Left lung (tissue), 4 donors: ENCODE measurements at regions not wholly inside any gene's neighbourhood (a gene's known extent, or its start where the extent isn't known, plus 50 kb on each side); places are given as distances from the start of the nearest gene placed in this dataset.
"Not testable (repeated sequence)": the region's sequence is repeated elsewhere in the genome, so short reads cannot be mapped to it uniquely, and the experiment has no call there.

ENCODE experiments used
- ATAC-seq: fragments of 200-7000 bp; cut with Tn5 transposase; one replicate; pipeline ENCODE4 v1.9.1; 2020; ENCODE audit warnings: moderate library complexity
- DNase-seq, 4 donors: peaks; one replicate each; pipeline ENCODE4 v3.0.0-alpha.2; 2013 to 2020
- H3K27ac ChIP-seq, 2 donors: fragments of 200-600 bp; sonication (generic) in 1 of 2; one replicate each; pipeline versions ENCODE4 v1.5.0 to v1.8.0; 2020 to 2021
- H3K27me3 ChIP-seq, 2 donors: fragments of 200-600 bp; sonication (generic) in 1 of 2; one replicate each; pipeline versions ENCODE4 v1.5.0 to v1.8.0; 2020 to 2021
- H3K36me3 ChIP-seq, 2 donors: fragments of 200-600 bp; sonication (generic) in 1 of 2; one replicate each; pipeline versions ENCODE4 v1.5.0 to v1.8.0; 2020 to 2021
- H3K4me1 ChIP-seq, 2 donors: fragments of 200-600 bp; one replicate each; pipeline ENCODE4 v1.8.0; 2021
- H3K4me3 ChIP-seq, 2 donors: fragments of 200-600 bp; sonication (generic) in 1 of 2; one replicate each; pipeline versions ENCODE4 v1.5.0 to v1.8.0; 2020 to 2021; ENCODE audit warnings: mild to moderate bottlenecking in 1 of 2
- H3K9me3 ChIP-seq, 2 donors: fragments of 200-600 bp; sonication (generic) in 1 of 2; one replicate each; pipeline versions ENCODE4 v1.5.0 to v1.8.0; 2020 to 2021
- intact Hi-C, 2 donors: fragments of 100-400 bp; cut with DNase I; formaldehyde crosslinking; loops; one replicate each; pipeline versions ENCODE4 v1.11.2 to v1.14.2; 2022
- TF ChIP-seq, protein P1 (sequence below), 2 donors: fragments of 200-600 bp; sonication (generic) in 1 of 2; IDR thresholded peaks; one replicate each; pipeline versions ENCODE4 v1.5.0 to v1.8.0; 2021; ENCODE audit warnings: antibody characterized with exemption in 2 of 2
- donor health status: DM: no; HTN: yes; CAD: no.
- donor health status: DM: no; HTN: no; CAD: no.

DNA sequence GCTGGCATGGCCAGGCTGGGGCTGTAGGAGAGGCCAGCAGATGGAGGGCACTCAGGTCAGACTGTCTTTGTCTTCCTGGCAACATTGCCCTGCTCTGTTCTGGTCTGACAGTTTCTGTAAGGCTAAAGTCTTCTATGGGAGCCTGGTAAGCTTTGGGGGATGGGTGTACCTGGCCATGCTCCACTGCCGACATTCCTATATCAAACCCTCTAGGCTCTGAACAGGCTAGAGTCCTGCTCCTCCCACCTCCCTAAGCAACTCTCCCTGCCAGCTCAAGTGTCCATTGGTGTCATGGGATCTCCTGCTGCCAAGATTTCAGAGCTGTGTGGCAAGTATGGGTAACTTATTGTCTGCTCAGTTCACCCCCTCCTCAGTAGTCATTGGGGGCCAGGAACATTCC is 163.5 kb upstream of the UGT8 start:
- ATAC-seq (no peak), DNase-seq (no peak)
- no peak overlapping the region for H3K4me3 ChIP-seq
- no peaks in the 10 kb centered on the region for H3K36me3 ChIP-seq
- no peak overlapping the region for H3K27ac ChIP-seq
- no peaks in the 10 kb centered on the region for H3K27me3 ChIP-seq
- no peaks in the 10 kb centered on the region for H3K4me1 ChIP-seq
- intact Hi-C loops: no loop called here
- no peaks in the 10 kb centered on the region for H3K9me3 ChIP-seq
- TF ChIP-seq, protein P1, sequence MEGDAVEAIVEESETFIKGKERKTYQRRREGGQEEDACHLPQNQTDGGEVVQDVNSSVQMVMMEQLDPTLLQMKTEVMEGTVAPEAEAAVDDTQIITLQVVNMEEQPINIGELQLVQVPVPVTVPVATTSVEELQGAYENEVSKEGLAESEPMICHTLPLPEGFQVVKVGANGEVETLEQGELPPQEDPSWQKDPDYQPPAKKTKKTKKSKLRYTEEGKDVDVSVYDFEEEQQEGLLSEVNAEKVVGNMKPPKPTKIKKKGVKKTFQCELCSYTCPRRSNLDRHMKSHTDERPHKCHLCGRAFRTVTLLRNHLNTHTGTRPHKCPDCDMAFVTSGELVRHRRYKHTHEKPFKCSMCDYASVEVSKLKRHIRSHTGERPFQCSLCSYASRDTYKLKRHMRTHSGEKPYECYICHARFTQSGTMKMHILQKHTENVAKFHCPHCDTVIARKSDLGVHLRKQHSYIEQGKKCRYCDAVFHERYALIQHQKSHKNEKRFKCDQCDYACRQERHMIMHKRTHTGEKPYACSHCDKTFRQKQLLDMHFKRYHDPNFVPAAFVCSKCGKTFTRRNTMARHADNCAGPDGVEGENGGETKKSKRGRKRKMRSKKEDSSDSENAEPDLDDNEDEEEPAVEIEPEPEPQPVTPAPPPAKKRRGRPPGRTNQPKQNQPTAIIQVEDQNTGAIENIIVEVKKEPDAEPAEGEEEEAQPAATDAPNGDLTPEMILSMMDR (IDR thresholded peaks at IDR 0.05): no peak

DNA sequence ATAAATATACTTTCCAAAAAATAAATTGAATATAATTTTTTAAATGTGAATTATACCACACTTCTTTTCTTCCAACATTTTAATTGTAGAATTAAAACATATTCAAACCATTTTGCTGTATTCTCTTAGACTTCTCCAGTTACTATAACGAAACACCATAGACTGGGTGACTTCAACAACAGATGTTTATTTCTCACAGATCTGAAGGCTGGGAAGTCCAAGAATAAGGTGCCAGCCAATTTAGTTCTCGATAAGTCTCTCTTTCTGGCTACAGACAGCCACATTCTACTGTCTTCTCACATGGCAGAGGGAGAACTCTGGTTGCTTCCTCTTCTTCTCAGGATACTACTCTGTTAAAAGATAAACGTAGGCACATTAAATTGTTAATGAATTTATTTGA is 155.8 kb upstream of the UGT8 start:
- no peaks in the 10 kb centered on the region for H3K36me3 ChIP-seq
- DNase-seq (no peak), ATAC-seq (no peak)
- H3K4me3 ChIP-seq: no peak overlapping the region
- TF ChIP-seq, protein P1 (IDR thresholded peaks at IDR 0.05): no peak
- intact Hi-C loops: no loop called here
- H3K27me3 ChIP-seq: no peaks in the 10 kb centered on the region
- no peaks in the 10 kb centered on the region for H3K9me3 ChIP-seq
- no peaks in the 10 kb centered on the region for H3K4me1 ChIP-seq
- H3K27ac ChIP-seq: no peak overlapping the region

DNA sequence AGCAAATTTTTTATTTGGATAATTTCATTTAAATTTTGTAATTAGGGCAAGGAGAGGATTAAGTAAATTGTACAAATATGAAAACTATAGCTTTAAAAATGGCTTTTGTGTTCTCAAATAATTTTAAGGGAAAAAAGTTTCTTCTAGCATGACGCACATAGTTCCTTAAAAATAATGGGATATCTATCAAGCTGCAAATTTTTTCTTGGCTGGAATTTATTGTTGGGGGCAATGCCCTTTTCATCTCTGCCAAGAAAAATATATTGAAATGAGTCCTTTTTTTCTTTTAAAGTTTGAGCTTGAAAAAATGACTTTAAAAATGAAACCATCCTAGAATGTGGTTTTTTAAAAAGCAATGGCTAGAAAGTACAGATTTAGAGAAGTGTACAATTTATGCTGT is 154.4 kb upstream of the UGT8 start:
- H3K36me3 ChIP-seq: no peaks in the 10 kb centered on the region
- no peaks in the 10 kb centered on the region for H3K4me1 ChIP-seq
- TF ChIP-seq, protein P1 (IDR thresholded peaks at IDR 0.05): no peak
- intact Hi-C loops: no loop called here
- no peak overlapping the region for H3K4me3 ChIP-seq
- ATAC-seq (no peak), DNase-seq (no peak)
- H3K27me3 ChIP-seq: no peaks in the 10 kb centered on the region
- H3K9me3 ChIP-seq: no peaks in the 10 kb centered on the region
- no peak overlapping the region for H3K27ac ChIP-seq

- H3K9me3 ChIP-seq, ATAC-seq, intact Hi-C loops, H3K4me3 ChIP-seq, H3K4me1 ChIP-seq, DNase-seq, H3K27ac ChIP-seq, H3K27me3 ChIP-seq, H3K36me3 ChIP-seq: not testable (repeated sequence)
These were observed 150.6 kb upstream of the UGT8 start for GRCh38 chr4:114447963-114448516.

GRCh38 chr4:114458728-114459127 is 139.9 kb upstream of the UGT8 start:
- DNase-seq: no peak
- Histone ChIP-seq H3K4me3 (no peak overlapping the region), H3K36me3 (no peaks in the 10 kb centered on the region), H3K27ac (no peak overlapping the region), H3K9me3 (no peaks in the 10 kb centered on the region), H3K4me1 (no peaks in the 10 kb centered on the region), H3K27me3 (no peaks in the 10 kb centered on the region)
- no peak for ATAC-seq
- TF ChIP-seq, protein P1 (IDR thresholded peaks at IDR 0.05): no peak
- intact Hi-C loops: no loop called here

DNA sequence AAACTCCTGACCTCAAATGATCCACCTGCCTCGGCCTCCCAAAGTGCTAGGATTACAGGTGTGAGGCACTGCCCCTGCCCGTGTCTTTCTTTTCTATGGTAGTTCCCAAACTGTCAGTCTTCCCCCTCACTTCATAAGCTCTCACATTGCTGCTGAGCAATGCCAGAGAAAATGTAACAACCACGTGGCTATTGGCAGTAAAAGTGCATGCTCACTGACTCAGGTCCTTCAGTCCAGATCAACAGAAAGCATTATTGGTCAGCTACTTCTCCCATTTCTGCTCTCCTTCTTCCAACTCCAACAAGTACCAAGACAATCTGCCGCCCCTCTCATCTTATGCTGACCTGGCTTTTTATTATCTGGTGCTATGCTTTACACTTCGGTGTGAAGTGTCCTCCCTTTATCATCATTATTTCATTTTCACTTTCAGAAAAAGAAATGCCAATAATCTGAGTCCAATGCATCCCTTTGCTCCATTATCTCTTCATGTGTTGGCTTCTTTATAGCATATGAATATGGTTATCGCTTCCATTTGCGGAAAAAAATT is 133.8 kb upstream of the UGT8 start:
- H3K36me3 ChIP-seq: no peaks in the 10 kb centered on the region
- H3K4me1 ChIP-seq: no peaks in the 10 kb centered on the region
- no peak for DNase-seq
- TF ChIP-seq, protein P1 (IDR thresholded peaks at IDR 0.05): no peak
- no peak overlapping the region for H3K4me3 ChIP-seq
- intact Hi-C loops: no loop called here
- ATAC-seq: no peak
- no peak overlapping the region for H3K27ac ChIP-seq
- no peaks in the 10 kb centered on the region for H3K9me3 ChIP-seq
- no peaks in the 10 kb centered on the region for H3K27me3 ChIP-seq
